ENCODE measurements at regions not wholly inside any gene's neighbourhood (a gene's known extent, or its start where the extent isn't known, plus 50 kb on each side); places are given as distances from the start of the nearest gene placed in this dataset.

DNA sequence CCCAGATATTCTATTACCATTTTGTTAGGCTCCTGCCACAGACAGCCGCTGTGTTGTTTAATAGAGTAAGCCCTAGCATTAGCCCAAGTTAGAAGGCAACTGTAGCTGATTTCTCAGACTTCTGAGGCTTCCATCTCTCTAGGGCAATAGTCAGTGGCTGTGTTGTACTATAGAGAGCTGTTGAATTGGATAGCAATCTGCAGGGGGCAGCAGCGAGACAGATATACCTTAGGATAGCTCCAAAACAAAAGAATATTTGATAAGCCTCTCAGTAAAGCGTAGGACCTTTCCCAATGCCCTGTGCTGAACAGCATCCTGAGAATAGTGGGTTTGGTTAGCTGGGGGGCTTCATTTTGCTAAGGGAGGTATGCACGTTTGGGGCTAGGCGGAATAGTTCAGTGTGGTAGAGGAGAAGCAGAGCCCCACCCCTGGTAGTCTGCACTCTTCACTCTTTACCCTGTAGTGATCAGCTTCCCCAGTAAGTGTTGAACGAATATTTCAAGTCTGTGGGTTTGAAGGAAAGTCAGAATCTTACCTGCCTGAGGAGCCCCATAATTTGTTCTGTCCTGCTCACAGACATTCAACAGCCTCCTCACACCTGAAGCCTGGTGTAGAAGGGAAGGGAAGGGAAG lies 515.1 kb downstream of the INSC start:
- peaks cover 5 to 11% of the 10 kb centered on the region in 2 experiments for H3K4me1 Mint-ChIP-seq
- no peak overlapping the region for H2BK20ac ChIP-seq (ENCODE audit: low read depth, low read length, poor library complexity, severe bottlenecking)
- no peak overlapping the region for H3K4me2 ChIP-seq (ENCODE audit: insufficient read depth, insufficient read length, low read length)
- no peak overlapping the region for H4K5ac ChIP-seq (ENCODE audit: insufficient read length, low read depth, low read length)
- no peaks in the 10 kb centered on the region for H3K79me2 ChIP-seq (ENCODE audit: insufficient read depth, low read length)
- no peaks in the 10 kb centered on the region; the same call in 1 of the 2 replicates for H3K27me3 Mint-ChIP-seq (ENCODE audit: low read depth)
- no peak overlapping the region for H4K8ac ChIP-seq (replicated peaks; ENCODE audit: insufficient read length, low read depth, low read length)
- H2BK5ac ChIP-seq (ENCODE audit: insufficient read length, low read length): no peak overlapping the region
- no peaks in the 10 kb centered on the region for H3K79me1 ChIP-seq (ENCODE audit: insufficient read depth, low read depth, low read length, poor library complexity, severe bottlenecking)
- H2AK5ac ChIP-seq (ENCODE audit: insufficient read length, low read length): no peak overlapping the region
- no CpG with 5 or more reads among the region's 6 CpGs for WGBS (ENCODE audit: extremely low coverage, insufficient read length, low lambda C conversion rate)
- no peaks in the 10 kb centered on the region for H3K4me1 ChIP-seq (ENCODE audit: insufficient read depth, low read length)
- TF ChIP-seq, protein P1, sequence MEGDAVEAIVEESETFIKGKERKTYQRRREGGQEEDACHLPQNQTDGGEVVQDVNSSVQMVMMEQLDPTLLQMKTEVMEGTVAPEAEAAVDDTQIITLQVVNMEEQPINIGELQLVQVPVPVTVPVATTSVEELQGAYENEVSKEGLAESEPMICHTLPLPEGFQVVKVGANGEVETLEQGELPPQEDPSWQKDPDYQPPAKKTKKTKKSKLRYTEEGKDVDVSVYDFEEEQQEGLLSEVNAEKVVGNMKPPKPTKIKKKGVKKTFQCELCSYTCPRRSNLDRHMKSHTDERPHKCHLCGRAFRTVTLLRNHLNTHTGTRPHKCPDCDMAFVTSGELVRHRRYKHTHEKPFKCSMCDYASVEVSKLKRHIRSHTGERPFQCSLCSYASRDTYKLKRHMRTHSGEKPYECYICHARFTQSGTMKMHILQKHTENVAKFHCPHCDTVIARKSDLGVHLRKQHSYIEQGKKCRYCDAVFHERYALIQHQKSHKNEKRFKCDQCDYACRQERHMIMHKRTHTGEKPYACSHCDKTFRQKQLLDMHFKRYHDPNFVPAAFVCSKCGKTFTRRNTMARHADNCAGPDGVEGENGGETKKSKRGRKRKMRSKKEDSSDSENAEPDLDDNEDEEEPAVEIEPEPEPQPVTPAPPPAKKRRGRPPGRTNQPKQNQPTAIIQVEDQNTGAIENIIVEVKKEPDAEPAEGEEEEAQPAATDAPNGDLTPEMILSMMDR (conservative IDR thresholded peaks at IDR 0.05): peak; percentile 73
- H2AFZ ChIP-seq (ENCODE audit: low read length): peak overlapping the region; percentile 81
- H3K23ac ChIP-seq (ENCODE audit: insufficient read length, low read depth, low read length): no peak overlapping the region
- no peak overlapping the region for H3K27ac ChIP-seq (ENCODE audit: insufficient read length, low read depth, low read length)
- no peaks in the 10 kb centered on the region for H3K9me3 Mint-ChIP-seq
- no peaks in the 10 kb centered on the region for H4K20me1 ChIP-seq (ENCODE audit: control insufficient read depth, insufficient read depth, insufficient read length)
- H2BK15ac ChIP-seq (ENCODE audit: low read depth, low read length): no peak overlapping the region
- H2BK120ac ChIP-seq (ENCODE audit: low read depth, low read length, poor library complexity, severe bottlenecking): no peak overlapping the region
- H3K4ac ChIP-seq (ENCODE audit: low read depth, low read length): no peak overlapping the region
- peak; percentile 72 for DNase-seq
- no peak overlapping the region for H4K91ac ChIP-seq (ENCODE audit: insufficient read length, low read depth, low read length)
- no peak overlapping the region for H3K56ac ChIP-seq (ENCODE audit: insufficient read length, low read depth, low read length)
- no peak overlapping the region for H3K9ac ChIP-seq (ENCODE audit: extremely low read depth, insufficient read length, low read length)
- H3K18ac ChIP-seq (ENCODE audit: insufficient read length, low read depth, low read length): no peak overlapping the region
- no peaks in the 10 kb centered on the region for H3K27me3 ChIP-seq (ENCODE audit: insufficient read depth, low read length)
- peak overlapping the region in 1 of 3 experiments; percentile 22; a peak in 1 of 7 replicates for H3K27ac Mint-ChIP-seq
- no peaks in the 10 kb centered on the region for H3K23me2 ChIP-seq (ENCODE audit: insufficient read length, low read depth, low read length, poor library complexity, severe bottlenecking)
- no peak overlapping the region for H3K14ac ChIP-seq (ENCODE audit: insufficient read depth, low read length)
- no peak overlapping the region for H2BK12ac ChIP-seq (ENCODE audit: insufficient read length, low read depth, low read length)
- no peak overlapping the region; a peak in 1 of 5 replicates for H3K4me3 Mint-ChIP-seq
- H3T11ph ChIP-seq (ENCODE audit: low read length): no peak overlapping the region
- H3K36me3 Mint-ChIP-seq (ENCODE audit: insufficient read depth in 1 of 3, low read depth in 3 of 3): no peaks in the 10 kb centered on the region
- no peaks in the 10 kb centered on the region for H3K9me3 ChIP-seq (ENCODE audit: control insufficient read depth, low read depth, low read length)

Data from H9 (cell line).